HG03097 (cell line): ENCODE measurements at regions not wholly inside any gene's neighbourhood (a gene's known extent, or its start where the extent isn't known, plus 50 kb on each side); places are given as distances from the start of the nearest gene placed in this dataset.

Experiments used
- ATAC-seq: cut with Tn5 transposase; IDR thresholded peaks from one replicate; pipeline ENCODE4 v1.9.1; 2021; ENCODE audit not compliant: unreplicated experiment, low FRiP score

DNA sequence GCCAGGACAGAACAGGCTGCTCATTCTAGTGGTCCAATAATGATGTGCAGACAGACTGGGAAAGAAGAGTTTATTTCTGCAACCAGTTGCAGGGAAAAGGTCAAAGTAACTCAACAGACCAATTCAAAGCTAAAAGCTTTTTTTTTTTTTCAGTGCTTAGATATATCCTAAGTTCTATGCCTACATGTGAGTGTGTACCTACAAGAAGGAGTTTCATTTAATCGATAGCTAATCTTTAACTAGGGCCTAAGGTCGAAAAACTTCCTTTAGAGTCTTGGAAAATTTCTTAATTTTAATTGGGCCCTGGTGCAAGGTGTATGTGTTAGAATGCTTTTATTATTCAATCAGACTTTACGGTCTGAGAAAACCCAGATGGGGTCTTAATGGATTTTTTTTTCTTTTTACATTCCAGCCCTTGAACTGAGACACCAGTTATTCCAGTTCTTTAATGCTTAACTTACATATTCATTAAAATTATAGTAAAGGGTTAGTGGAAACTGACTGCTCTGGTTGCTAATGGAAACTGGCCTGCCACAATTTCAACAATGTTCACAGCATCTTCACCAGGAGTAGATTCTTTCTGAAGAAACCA, 365.3 kb downstream of the MTRR start:
- no peak for ATAC-seq

DNA sequence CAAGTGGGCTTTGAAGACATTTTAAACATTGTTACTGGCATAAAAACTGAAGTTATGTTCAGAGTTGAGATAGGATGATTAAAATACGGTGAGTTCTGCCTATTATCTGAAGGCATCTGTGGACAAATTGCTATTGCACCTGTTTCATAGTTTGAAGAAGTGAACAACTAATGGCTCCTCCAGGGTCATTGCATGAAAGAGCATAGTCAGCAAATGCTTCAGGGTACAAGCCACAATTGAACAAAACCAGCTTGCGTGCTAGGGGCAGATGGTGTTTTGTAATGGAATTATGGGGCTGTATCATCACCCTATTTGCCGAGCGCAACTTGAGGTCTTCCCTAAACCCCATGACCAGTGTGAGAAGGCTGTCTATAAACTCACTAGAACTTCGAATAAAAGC, 369.1 kb downstream of the MTRR start:
- ATAC-seq, result no peak

DNA sequence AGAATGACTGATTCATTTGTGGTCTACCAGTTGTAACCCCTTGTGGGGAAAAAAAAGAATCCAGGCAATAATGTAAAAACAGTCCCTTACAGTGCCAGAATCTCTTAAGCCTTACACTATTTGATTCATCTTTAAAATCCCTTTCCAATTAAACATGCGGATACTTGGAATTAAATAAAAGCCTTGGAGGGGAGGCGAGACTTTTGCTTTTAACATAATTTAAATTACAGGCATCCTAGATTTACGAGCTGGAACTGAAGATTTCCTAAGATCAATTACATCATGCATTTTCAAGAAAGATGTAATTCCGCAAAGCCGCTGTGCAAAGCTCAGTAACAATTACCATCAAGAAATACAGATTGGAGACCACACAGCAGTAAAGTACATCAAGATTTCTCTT, 370.2 kb downstream of the MTRR start:
- no peak for ATAC-seq

GRCh38 chr5:8239646-8240045, 370.7 kb downstream of the MTRR start:
- ATAC-seq, result no peak

GRCh38 chr5:8241076-8241475, 372.1 kb downstream of the MTRR start:
- no peak for ATAC-seq

DNA sequence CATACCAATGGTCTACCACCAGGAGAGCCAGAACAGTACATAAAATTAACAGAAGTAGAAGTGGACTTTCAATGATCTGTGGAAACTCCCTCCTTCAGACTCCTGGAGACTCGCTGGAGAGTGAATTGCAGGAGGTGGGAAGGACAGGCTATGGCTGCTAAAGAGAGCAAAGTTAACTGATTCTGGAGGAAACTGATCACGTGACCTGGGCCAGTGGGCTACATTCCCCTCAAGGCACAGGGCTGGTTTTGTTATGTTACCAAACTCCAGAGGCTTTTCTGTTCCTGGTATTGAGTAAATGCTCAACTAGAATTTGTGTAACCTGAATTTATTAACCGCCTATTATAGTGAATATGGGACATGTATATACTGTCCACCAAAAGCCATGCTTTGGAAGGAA, 372.6 kb downstream of the MTRR start:
- ATAC-seq, result no peak

- ATAC-seq, result no peak
Observed at GRCh38 chr5:8247049-8247899, 378.3 kb downstream of the MTRR start.

DNA sequence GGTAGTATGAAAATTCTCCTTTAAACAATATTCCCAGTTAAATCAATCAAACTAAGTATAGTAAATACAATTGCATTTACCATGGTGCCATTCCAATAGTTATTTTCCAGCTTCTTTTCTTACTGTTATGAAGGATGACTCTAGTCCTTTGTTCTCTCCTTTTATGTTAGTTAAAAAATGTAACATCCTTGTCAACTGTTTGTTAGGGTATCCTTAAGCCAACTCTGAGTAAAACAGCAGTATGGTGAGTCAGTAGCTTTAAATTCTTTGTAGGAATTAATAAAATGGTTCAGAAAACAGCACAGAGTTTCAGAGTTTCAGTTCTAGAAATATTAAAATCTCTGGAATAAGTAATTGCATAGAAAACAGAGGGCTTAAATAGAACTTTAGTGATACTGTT, 384.4 kb downstream of the MTRR start:
- ATAC-seq, result no peak

DNA sequence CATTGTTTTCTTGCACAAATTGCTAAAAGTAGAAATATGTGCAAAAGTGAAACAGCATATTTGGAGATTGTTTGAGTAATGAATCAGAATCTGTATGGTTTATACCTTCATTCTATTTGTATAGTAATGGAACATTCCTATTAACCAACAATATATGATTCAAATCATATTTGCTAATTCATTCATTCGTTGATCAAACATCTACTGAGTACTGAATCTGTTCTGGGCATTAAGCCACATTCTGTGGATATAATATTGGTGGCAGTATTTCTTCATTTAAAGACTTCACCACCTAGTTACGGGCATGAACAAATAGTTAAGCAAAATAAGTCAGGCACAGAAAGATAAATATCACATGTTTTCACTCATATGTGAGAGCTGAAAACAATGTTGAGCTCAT, 385.7 kb downstream of the MTRR start:
- ATAC-seq, result no peak

- ATAC-seq, result no peak
Observed at GRCh38 chr5:8258801-8259200, 389.9 kb downstream of the MTRR start.

GRCh38 chr5:8270246-8270645, 401.3 kb downstream of the MTRR start:
- no peak for ATAC-seq

DNA sequence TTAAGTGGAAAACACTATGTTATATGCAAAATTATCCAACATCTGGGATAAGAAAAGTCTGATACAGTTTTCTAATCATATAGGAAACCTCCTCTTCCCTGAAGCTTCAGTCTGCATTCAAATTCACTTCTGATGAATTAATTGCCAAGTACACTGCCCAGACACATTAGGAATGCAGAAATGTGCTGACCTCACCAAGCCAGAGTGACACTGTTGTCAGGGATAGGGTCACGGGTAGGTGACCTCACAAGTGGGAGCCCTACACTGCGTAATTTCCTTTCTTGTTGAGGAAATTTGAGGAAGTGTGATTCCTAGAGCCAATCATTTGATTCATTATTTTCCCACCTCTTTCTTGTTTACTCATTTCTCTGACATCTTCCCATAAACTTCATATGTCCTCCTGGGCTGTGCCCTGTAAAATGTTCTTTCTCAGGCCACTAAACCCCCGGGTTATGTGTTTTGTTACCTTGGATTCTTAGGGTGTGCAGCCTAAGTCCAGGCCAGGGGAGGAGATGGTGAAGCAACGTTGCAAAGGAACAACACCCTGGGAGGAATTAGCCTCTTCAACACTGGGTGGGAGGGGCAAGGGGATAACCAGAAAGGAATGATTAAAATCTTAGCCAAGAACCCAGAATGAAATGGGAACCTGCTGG, 411.9 kb downstream of the MTRR start:
- no peak for ATAC-seq

DNA sequence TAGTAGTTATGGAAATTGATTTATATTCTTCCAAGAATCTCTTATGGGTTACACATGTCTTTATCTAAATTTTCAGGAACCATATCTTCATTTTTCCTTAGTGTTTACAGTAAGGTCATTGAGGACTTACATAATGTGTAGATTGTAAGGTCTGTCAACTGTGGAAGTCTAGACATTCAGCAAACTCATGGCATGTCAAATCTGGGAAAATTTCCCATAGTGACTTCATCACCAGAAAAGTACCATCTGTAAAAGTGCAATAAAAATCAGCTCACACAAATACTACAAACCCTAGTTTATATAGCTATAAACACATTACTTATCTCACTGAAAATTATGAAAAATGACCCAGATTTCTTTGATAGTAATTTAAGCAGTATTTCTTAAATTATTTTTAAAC, 419.4 kb downstream of the MTRR start:
- no peak for ATAC-seq

- ATAC-seq, result no peak
Observed at GRCh38 chr5:8288897-8289516, 420.1 kb downstream of the MTRR start.

DNA sequence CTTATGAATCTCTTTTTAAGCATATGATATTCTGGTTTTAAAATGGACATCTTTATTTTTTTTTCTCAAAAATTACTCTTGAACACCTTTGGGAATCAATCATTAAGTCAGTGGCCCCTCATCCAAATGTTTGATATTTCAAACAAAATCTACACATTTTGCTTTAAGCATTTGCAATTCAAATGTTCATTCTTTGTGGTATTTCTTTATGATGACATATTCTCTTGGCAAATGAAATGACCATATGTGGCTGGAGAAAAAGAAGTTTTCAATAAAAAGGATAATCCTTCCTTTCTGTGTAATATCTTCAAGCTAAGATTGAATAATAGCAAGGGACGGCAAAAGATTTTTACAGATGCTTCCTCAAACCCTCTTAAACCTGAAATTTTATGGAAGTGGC, 420.8 kb downstream of the MTRR start:
- ATAC-seq, result no peak

DNA sequence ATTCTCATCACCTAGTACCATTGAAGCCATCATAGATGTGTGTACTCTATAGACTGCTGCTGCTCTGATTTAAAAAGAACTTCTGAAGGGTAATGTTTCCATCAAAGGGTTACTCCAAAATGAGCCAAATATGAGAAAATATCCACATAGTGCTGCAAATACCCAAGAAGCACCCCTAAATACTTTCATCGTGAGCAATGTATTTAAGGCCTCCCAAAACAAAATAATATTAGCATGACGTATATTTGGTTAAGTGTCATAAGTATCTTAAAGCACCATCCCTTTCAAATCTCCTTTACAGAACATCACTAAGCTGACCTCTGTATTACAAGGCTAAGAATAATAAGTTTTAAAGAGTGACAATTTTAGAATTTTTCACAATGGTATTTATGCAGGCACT, 421.8 kb downstream of the MTRR start:
- no peak for ATAC-seq

- no peak for ATAC-seq
Observed at GRCh38 chr5:8291641-8292040, 422.7 kb downstream of the MTRR start.

DNA sequence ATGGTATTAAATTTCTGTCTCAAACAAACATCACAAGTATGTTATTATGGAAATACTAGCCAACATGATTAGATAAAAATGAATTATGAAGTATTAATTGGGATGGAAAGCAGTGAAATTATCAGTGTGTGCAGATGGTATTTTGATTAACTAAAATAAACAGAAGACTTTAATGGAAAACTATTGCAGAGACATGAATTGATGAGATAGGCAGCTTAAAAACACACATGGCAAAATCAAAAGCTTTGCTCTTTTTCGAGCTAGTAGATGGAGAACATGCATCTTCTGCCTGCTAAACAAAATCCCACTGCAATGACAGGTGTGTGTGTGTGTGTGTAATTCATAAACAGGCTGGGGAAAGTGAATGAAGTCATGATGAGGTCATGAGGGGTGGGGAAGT, 426.2 kb downstream of the MTRR start:
- no peak for ATAC-seq

GRCh38 chr5:8299716-8300115, 430.8 kb downstream of the MTRR start:
- no peak for ATAC-seq

- no peak for ATAC-seq
Observed at GRCh38 chr5:8304341-8304740, 435.4 kb downstream of the MTRR start.

DNA sequence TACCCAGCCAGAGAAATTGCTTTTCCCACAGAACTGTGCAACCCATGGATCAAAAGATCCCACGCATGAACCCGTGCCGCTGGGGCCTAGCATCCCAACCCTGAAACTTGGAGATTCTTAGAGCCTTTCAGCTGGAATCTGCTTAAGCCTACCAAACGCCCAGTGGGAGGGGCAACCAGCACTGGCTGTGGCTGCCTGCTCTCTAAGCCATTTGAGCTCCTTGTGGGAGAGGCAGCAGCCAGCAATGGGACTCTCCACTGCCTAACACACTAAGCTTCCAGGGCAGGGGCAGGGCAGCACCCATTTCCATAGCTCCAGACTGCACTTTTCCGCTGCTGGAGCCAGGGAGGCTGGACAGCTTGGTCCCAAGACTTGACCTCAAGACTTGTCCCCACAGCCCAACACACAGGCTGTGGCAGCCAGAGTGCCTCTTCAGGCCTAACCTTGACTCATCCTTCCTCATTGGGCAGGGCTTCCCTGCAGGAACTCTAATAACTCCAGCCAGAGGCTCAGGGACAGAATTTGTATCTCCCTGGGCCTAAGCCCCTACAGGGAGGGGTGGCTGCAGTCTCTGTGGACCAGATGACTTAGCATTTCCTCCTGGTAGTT, 437.4 kb downstream of the MTRR start:
- ATAC-seq, result no peak
